ENCODE measurements at regions not wholly inside any gene's neighbourhood (a gene's known extent, or its start where the extent isn't known, plus 50 kb on each side); places are given as distances from the start of the nearest gene placed in this dataset.

- TF ChIP-seq SPI1 (IDR thresholded peaks at IDR 0.05; ENCODE audit: borderline replicate concordance, low read depth) (no peak), POLR2AphosphoS5 (IDR thresholded peaks at IDR 0.05; ENCODE audit: low read depth) (no peak), GABPA (IDR thresholded peaks at IDR 0.05; ENCODE audit: low read depth) (no peak), REST (IDR thresholded peaks at IDR 0.05; ENCODE audit: insufficient replicate concordance, low read depth) (no peak)
- Histone ChIP-seq H3K27me3 (ENCODE audit: insufficient read depth, poor library complexity, severe bottlenecking) (no peaks in the 10 kb centered on the region), H3K4me3 (replicated peaks; ENCODE audit: insufficient read depth, low read length) (no peak overlapping the region), H3K27ac (replicated peaks) (no peak overlapping the region)
- no peak for DNase-seq (ENCODE audit: low read depth in 1 of 2, low spot score in 1 of 2)
Measured at GRCh38 chr2:33958591-33958990, 359.5 kb upstream of the FAM98A start.

GRCh38 chr2:33949371-33949770 is 350.3 kb upstream of the FAM98A start:
- no peak for DNase-seq (ENCODE audit: low read depth in 1 of 2, low spot score in 1 of 2)
- TF ChIP-seq REST (IDR thresholded peaks at IDR 0.05; ENCODE audit: insufficient replicate concordance, low read depth): no peak
- TF ChIP-seq GABPA (IDR thresholded peaks at IDR 0.05; ENCODE audit: low read depth): no peak
- TF ChIP-seq SPI1 (IDR thresholded peaks at IDR 0.05; ENCODE audit: borderline replicate concordance, low read depth): no peak
- no peak for TF ChIP-seq CTCF (IDR thresholded peaks at IDR 0.05; ENCODE audit: insufficient read depth, low read length)
- no peak for TF ChIP-seq POLR2AphosphoS5 (IDR thresholded peaks at IDR 0.05; ENCODE audit: low read depth)
- H3K4me3 ChIP-seq (replicated peaks; ENCODE audit: insufficient read depth, low read length): no peak overlapping the region

GRCh38 chr2:33946193-33946592 is 347.1 kb upstream of the FAM98A start:
- no peaks in the 10 kb centered on the region for H3K27me3 ChIP-seq (ENCODE audit: insufficient read depth, poor library complexity, severe bottlenecking)
- no peak overlapping the region for H3K27ac ChIP-seq (replicated peaks)
- H3K4me3 ChIP-seq (replicated peaks; ENCODE audit: insufficient read depth, low read length): no peak overlapping the region
- no peak for TF ChIP-seq REST (IDR thresholded peaks at IDR 0.05; ENCODE audit: insufficient replicate concordance, low read depth)
- no peak for TF ChIP-seq POLR2AphosphoS5 (IDR thresholded peaks at IDR 0.05; ENCODE audit: low read depth)
- TF ChIP-seq CTCF (IDR thresholded peaks at IDR 0.05; ENCODE audit: insufficient read depth, low read length): no peak
- TF ChIP-seq GABPA (IDR thresholded peaks at IDR 0.05; ENCODE audit: low read depth): no peak
- no peak for TF ChIP-seq SPI1 (IDR thresholded peaks at IDR 0.05; ENCODE audit: borderline replicate concordance, low read depth)
- DNase-seq (ENCODE audit: low read depth in 1 of 2, low spot score in 1 of 2): no peak

More at GRCh38 chr2:33949371-33949770, 350.3 kb upstream of the FAM98A start:
- H3K27ac ChIP-seq (replicated peaks): no peak overlapping the region
- H3K27me3 ChIP-seq (ENCODE audit: insufficient read depth, poor library complexity, severe bottlenecking): no peaks in the 10 kb centered on the region

All from HL-60 (cell line).